NCI-H2171 treated with DMSO at 0.1 percent for 48 hours (cell line): ENCODE measurements at regions not wholly inside any gene's neighbourhood (a gene's known extent, or its start where the extent isn't known, plus 50 kb on each side); places are given as distances from the start of the nearest gene placed in this dataset.
A peak's percentile ranks its signal among the peaks of the same experiment; 100 is the strongest.

Source experiments
- DNase-seq: peaks from one replicate; lab custom pipeline; 2025; lab: John Stamatoyannopoulos, UW

- DNase-seq = no peak
These were observed 688.4 kb downstream of the REEP3 start for GRCh38 chr10:64209561-64209960.

DNA sequence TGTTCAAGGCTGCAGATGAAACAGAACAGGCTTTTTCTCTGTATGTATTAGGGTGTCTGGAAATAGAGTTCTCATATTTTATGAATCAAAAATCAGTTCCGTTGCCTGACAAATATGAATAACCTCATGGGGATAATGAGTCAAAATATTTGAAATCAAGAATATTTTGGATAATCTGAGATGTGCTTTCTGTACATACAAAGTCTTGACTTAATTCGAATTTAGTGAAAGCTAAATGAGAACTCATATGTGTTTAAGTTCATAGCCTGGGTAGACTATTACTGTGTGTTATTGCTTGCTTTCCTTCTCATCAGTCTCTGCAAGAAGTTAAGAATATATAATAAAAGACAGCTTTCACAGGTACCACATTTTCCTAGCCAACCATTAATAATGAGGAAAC, 689.0 kb downstream of the REEP3 start:
- DNase-seq = no peak

GRCh38 chr10:64211466-64211865, 690.3 kb downstream of the REEP3 start:
- DNase-seq = no peak

DNA sequence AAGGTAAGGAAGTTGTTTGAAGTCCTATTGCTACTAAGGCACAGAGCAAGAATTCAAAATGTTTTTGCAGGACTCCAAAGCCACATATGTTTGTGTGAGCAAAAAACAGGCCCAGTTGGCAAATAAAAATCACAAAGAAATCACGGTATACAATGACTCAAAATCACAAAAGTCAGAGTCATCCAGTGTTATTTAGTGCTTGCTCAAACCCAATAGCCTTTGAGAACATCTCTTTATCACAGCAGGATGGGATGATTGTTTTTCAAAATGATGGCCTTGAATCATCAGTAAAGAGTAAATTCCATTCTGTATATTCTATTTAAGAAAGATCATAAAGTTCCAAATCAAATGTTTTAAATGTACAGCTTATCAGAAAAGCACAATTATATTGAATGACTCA, 693.9 kb downstream of the REEP3 start:
- DNase-seq = no peak

- DNase-seq = no peak
These were observed 698.2 kb downstream of the REEP3 start for GRCh38 chr10:64219271-64220025.

DNA sequence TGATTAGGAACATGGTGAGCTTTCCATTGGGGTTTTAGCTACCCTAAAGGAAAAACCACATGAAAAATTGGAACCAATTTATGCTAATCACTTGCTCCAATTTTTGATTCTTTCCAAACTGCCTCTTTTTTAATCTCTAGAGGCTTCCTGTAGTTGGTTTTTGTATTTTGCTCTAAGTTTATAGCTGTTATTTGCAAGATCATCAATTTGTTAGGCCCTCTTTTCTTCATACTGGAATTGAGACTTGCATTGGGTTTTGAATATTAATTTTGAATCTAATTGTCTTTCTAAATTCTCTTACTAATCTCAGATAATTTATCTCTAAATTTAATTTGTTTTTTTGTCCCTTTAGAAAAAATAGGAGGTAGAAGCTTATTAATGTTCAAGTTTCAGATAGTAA, 713.3 kb downstream of the REEP3 start:
- no peak for DNase-seq

DNA sequence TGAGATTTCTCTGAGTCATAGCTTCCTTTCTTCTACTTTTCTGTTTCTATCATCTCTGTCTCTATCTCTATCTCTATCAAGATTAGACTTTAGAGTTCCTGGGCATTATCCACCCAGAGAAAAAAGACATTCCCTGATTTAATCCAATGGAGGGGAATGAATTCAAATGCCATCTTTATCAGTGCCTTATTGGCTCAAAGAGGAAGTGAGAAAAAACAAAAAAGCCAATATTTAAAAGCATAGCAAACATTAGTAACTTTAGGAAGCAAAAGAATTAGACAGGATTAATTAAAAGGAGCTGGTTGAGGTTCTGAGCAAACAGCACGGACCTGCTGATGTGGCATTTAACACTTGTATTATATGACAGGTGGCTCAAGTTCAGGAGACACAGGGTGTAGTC, 736.5 kb downstream of the REEP3 start:
- no peak for DNase-seq

DNA sequence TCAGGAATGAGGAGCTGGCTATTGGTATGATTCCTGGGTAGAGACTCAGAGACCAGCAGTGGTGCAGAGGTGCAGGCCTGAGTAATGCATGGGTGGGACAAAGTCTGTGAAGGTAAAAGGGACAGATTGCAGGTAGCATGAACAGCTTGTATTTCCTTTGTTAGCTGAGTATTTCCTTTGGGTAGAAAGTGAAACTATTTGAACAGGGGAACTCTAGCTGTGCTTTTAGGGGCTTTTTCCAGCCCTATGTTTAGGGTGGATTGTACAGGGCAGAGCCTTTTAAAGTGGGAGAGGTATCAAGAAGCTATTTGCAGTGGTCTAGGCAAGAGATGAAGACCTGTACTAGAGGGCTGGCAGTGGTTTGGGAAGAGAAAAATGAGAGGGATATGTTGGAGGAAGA, 739.9 kb downstream of the REEP3 start:
- DNase-seq = no peak

- no peak for DNase-seq
These were observed 740.5 kb downstream of the REEP3 start for GRCh38 chr10:64261676-64262075.

DNA sequence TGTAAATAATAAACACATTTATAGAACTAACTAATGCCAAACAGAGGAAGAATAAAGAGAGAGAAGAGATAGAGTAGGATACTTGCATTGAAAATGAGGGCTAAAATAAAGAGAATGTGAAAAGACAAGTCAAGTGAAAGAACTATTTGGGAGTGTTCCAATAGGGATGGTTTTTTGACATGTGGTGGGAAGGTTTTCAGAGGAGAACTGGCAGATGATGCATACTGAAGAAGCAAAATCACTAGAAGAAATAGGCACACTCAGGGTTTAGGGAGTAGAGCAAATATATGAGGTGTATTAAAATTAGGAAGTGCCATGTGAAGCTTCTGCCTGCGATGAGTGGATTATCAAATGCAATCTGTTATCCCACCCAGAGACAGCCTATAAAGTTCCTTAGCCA, 744.8 kb downstream of the REEP3 start:
- DNase-seq = no peak

- DNase-seq = no peak
These were observed 750.3 kb downstream of the REEP3 start for GRCh38 chr10:64271508-64271907.

DNA sequence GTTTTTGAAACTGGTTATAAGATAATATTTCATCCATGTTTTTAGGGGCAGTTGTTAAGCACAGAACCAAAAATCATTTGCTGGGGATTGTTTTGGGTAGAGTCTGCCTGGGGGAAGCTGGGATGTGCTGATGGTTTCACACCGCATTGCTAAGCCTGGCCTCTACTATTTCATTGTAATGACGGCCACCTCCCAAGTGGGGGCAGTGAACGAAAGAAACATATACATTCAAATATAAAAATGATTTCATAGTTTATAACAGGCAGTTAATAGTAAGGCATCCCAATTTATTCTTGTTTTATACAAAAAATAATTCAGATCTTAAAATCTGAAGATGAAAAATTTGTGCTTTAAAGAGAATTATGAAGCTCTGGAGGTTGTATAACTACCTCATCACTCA, 750.8 kb downstream of the REEP3 start:
- no peak for DNase-seq

- DNase-seq = no peak
These were observed 753.8 kb downstream of the REEP3 start for GRCh38 chr10:64275001-64275400.

DNA sequence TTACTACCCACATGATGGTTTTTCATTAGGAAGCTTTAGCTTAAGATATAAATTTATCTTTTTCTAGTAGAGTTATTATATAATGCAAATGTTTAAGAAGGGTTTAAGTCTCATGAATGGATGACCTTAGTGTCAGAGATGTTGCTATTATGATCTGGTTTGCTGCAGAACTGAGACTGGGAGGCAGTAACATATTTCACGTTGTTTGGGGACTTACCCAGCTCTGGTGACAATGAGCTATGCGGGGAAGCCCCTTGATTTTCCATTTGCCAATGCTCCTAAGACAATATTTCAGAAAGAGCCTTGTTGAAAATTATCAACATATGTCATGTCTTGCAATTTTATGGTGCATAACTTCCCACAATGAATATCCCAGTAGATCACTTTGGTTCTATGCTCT, 754.6 kb downstream of the REEP3 start:
- DNase-seq = no peak

- DNase-seq = no peak
These were observed 756.3 kb downstream of the REEP3 start for GRCh38 chr10:64277536-64277935.

GRCh38 chr10:64283621-64284020, 762.4 kb downstream of the REEP3 start:
- no peak for DNase-seq

DNA sequence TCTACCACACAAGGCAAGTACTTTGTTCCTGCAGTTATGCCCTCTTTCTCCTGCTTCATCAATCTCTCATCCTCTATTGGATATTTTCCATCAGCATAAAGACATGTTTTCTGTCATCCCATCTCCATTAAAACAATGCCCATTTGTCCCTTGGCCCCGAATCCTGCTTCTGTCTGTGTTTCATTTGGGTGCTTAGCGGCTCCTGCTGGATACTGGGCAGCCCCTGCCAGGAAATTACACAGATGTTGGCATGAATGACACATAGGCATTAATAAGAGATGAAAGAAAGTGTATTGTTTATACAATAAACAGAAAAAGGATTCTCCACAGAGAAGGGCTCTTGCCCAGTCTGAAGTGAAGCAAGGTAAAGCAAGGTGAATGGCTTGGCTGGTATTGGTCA, 765.3 kb downstream of the REEP3 start:
- no peak for DNase-seq

GRCh38 chr10:64288404-64288803, 767.2 kb downstream of the REEP3 start:
- peak; percentile 0 for DNase-seq

GRCh38 chr10:64303566-64303965, 782.4 kb downstream of the REEP3 start:
- no peak for DNase-seq

DNA sequence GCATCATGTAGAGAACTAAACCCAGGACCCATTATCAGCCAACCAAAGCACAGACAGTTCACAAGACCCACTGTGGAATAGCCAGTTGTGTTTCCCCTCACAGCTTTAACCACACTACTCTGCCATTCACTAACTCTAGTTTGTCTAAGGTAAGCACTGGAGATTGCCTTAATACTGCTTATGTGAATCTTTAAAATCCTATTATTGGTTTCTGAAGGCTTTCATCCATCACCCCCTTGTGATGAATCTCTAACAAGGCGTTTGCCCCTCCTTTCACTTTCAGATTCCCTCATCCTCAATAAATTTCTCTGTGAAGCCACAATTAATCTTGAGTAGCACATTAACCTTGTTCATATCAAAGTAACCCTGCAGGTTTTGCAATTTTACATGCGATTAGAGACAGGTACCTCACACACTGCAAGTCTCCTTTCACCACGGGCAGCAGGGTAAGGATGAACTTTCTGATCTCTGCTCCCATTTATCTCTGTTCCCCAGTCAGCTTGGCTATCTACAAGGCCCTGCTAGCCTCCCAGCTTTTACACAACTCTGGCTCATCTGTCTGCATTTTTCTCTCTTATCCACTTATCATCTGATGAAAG, 785.6 kb downstream of the REEP3 start:
- DNase-seq = no peak

DNA sequence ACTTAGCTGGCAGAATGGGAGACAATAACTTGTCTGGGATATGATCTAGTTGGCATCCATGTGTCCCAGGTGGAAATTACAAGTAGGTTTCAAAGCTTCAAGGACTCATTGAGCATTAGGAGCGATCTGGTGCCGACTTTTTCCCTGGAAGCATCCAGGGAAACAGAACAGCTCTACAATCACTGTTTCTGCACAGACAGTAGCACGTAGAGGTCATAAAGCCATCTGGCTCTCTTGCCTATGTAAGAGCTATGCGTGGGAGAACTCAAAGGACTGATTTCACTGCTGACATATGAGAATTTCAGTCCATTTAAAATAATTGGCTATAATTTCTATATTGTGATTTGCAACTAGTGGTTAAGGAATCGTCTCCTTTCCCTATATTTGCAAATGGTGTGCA, 791.7 kb downstream of the REEP3 start:
- DNase-seq = peak; percentile 34

GRCh38 chr10:64313967-64314366, 792.8 kb downstream of the REEP3 start:
- no peak for DNase-seq

DNA sequence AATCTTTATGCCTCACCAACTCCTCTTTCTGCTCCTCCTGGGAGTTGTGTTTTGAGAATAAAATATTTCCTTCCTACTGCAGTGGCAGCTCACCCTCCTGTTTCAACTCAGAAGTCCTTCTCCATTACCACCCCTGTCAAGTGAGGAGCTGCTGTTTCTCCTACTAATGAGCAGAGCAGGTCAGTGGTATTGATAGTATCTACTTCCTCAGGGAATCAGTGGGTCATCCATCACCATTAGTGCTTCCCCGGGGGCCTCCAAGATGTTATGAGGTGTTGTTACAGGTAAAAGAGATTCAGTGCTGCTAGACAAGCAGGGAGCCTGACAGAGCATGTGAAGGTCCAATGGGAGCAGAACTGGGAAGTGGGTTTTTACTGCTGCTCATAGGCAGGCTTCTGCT, 795.2 kb downstream of the REEP3 start:
- no peak for DNase-seq

DNA sequence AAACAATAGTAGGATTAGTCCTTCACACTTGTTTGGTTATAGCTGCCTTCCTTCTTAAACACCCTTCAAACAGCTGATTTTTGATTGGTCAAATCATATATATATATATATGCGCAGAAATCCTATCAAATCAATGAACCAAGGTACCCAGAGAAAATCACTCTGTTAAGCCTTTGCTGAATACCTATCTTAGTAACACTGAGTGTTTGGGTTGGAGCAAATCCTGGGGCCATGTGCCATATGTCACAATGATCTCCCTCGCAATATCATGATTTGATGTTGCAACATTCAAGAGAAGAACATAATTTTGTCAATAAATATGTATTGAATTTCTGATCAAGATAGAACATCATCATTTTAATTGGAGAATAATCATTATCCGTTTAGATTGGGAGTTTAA, 795.6 kb downstream of the REEP3 start:
- DNase-seq = no peak
